SJSA1 (cell line): ENCODE measurements at regions not wholly inside any gene's neighbourhood (a gene's known extent, or its start where the extent isn't known, plus 50 kb on each side); places are given as distances from the start of the nearest gene placed in this dataset.

ENCODE experiments used
- DNase-seq, 2 experiments: peaks; one replicate each; pipeline ENCODE4 v3.0.0-alpha.2; 2015 to 2020; ENCODE audit warnings: low spot score in 2 of 2, low read depth in 1 of 2
- H3K27ac ChIP-seq: fragments of 250-450 bp; sonication (Bioruptor Pico); 2 replicates; pipeline ENCODE4 v1.5.1; 2020; ENCODE audit warnings: mild to moderate bottlenecking, moderate library complexity
- H3K27me3 ChIP-seq: fragments of 250-450 bp; sonication (Bioruptor Pico); replicated peaks from 2 replicates; pipeline ENCODE4 v1.5.1; 2020; ENCODE audit warnings: mild to moderate bottlenecking, moderate library complexity
- H3K36me3 ChIP-seq: fragments of 250-450 bp; sonication (Bioruptor Pico); 2 replicates; pipeline ENCODE4 v1.5.1; 2020; ENCODE audit warnings: mild to moderate bottlenecking
- H3K4me1 ChIP-seq: fragments of 250-450 bp; sonication (Bioruptor Pico); replicated peaks from 2 replicates; pipeline ENCODE4 v1.6.1; 2021; ENCODE audit warnings: mild to moderate bottlenecking
- H3K4me3 ChIP-seq: fragments of 250-450 bp; sonication (Bioruptor Pico); 2 replicates; pipeline ENCODE4 v1.5.1; 2020; ENCODE audit warnings: mild to moderate bottlenecking
- H3K9me3 ChIP-seq: fragments of 250-450 bp; sonication (Bioruptor Pico); replicated peaks from 2 replicates; pipeline ENCODE4 v1.5.1; 2020; ENCODE audit warnings: mild to moderate bottlenecking

DNA sequence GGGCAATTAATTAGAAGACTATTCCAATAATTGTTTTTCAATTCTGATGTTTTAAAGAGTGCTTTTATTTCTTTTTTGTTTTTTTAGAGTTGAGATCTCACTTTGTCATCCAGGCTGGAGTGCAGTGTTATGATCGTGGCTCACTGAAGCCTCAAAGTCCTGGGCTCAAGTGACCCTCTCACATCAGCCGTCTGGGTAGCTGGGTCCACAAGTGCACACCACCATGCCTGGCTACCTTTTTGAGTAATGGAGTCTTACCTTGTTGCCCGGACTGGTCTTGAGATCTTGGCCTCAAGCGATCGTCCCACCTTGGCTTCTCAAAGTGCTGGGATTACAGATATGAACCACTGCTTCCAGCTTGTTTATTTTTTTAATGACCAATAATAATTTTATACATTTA lies 207.8 kb downstream of the NDFIP2 start:
- Histone ChIP-seq H3K27me3 (no peaks in the 10 kb centered on the region), H3K4me1 (no peaks in the 10 kb centered on the region), H3K36me3 (no peaks in the 10 kb centered on the region), H3K4me3 (no peak overlapping the region), H3K27ac (no peak overlapping the region), H3K9me3 (no peaks in the 10 kb centered on the region)
- DNase-seq = no peak

GRCh38 chr13:79686441-79686840 lies 205.5 kb downstream of the NDFIP2 start:
- no peak for DNase-seq

DNA sequence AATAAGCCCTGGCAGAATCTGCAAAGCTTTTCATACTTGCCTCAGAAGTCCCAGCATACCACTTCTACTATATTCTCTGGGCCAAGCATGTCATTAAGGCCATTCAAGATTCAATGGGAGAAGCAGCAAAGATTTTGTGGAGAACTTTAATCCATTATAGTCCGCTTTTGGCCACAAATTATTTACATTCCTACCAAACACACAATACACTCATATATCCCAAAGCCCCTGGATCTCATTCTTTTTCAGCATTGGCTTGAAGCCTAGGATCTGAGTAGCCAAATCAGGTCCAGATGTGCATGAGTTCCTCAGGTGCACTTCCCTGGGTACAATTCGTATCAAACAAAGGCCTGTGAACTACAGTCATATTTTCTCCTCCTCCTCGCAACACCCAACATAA lies 203.4 kb downstream of the NDFIP2 start:
- H3K27me3 ChIP-seq = no peaks in the 10 kb centered on the region
- H3K27ac ChIP-seq = no peak overlapping the region
- DNase-seq = no peak
- no peak overlapping the region for H3K4me3 ChIP-seq
- no peaks in the 10 kb centered on the region for H3K4me1 ChIP-seq
- no peaks in the 10 kb centered on the region for H3K36me3 ChIP-seq
- no peaks in the 10 kb centered on the region for H3K9me3 ChIP-seq

More at GRCh38 chr13:79686441-79686840, 205.5 kb downstream of the NDFIP2 start:
- Histone ChIP-seq H3K27ac (no peak overlapping the region), H3K4me3 (no peak overlapping the region), H3K36me3 (no peaks in the 10 kb centered on the region), H3K4me1 (no peaks in the 10 kb centered on the region), H3K9me3 (no peaks in the 10 kb centered on the region), H3K27me3 (no peaks in the 10 kb centered on the region)

DNA sequence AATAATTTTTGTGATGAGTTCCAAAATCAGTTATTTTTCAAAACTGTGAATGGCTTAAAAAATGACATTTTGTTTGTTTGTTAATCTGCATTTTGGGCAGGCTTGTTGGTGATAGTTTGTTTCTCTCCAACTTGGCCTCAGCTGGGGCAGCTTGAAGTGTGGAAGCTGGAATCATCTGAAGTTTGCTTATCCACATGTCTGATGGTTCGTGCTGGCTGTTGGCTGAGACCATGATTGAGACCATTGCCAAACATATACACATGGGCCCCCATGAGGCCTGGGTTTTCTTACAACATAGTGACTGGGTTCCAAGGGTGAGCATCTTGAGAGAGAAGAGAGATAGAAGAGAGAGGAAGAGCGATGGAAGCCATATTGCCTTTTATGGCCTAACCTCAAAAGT lies 201.2 kb downstream of the NDFIP2 start:
- Histone ChIP-seq H3K4me1 (no peaks in the 10 kb centered on the region), H3K36me3 (no peaks in the 10 kb centered on the region), H3K4me3 (no peak overlapping the region), H3K27ac (no peak overlapping the region), H3K27me3 (no peaks in the 10 kb centered on the region), H3K9me3 (no peaks in the 10 kb centered on the region)
- no peak for DNase-seq

DNA sequence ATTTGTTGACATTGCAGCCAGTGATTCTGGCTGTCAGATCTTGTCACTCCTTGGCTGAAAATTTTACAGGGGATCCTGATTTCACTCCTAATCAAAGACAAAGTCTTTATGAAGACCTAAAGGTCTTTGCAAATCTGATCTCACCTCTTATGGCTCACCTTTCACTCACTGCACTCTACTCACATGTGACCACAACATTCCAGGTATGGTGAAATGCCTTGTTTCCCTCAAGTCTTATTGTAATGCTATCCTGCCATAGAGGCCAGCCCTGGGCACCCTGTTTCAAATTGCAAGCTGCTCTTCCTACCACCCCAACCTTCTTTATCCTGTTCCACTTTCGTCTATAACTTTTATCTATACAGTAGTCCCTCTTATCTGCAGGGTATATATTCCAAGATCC lies 200.1 kb downstream of the NDFIP2 start:
- H3K9me3 ChIP-seq = no peaks in the 10 kb centered on the region
- H3K36me3 ChIP-seq = no peaks in the 10 kb centered on the region
- no peak for DNase-seq
- H3K4me1 ChIP-seq = no peaks in the 10 kb centered on the region
- H3K4me3 ChIP-seq = no peak overlapping the region
- no peak overlapping the region for H3K27ac ChIP-seq
- no peaks in the 10 kb centered on the region for H3K27me3 ChIP-seq

GRCh38 chr13:79680485-79680884 lies 199.5 kb downstream of the NDFIP2 start:
- Histone ChIP-seq H3K36me3 (no peaks in the 10 kb centered on the region), H3K9me3 (no peaks in the 10 kb centered on the region), H3K27ac (no peak overlapping the region), H3K4me3 (no peak overlapping the region), H3K4me1 (no peaks in the 10 kb centered on the region), H3K27me3 (no peaks in the 10 kb centered on the region)
- no peak for DNase-seq

GRCh38 chr13:79679334-79679733 lies 198.4 kb downstream of the NDFIP2 start:
- no peaks in the 10 kb centered on the region for H3K27me3 ChIP-seq
- no peaks in the 10 kb centered on the region for H3K36me3 ChIP-seq
- H3K4me3 ChIP-seq = no peak overlapping the region
- H3K27ac ChIP-seq = no peak overlapping the region
- peak; percentile 76 to 87 for DNase-seq
- H3K4me1 ChIP-seq = no peaks in the 10 kb centered on the region
- no peaks in the 10 kb centered on the region for H3K9me3 ChIP-seq

- DNase-seq = no peak
- H3K4me3 ChIP-seq = no peak overlapping the region
Measured at GRCh38 chr13:79678100-79678499, 197.1 kb downstream of the NDFIP2 start.

DNA sequence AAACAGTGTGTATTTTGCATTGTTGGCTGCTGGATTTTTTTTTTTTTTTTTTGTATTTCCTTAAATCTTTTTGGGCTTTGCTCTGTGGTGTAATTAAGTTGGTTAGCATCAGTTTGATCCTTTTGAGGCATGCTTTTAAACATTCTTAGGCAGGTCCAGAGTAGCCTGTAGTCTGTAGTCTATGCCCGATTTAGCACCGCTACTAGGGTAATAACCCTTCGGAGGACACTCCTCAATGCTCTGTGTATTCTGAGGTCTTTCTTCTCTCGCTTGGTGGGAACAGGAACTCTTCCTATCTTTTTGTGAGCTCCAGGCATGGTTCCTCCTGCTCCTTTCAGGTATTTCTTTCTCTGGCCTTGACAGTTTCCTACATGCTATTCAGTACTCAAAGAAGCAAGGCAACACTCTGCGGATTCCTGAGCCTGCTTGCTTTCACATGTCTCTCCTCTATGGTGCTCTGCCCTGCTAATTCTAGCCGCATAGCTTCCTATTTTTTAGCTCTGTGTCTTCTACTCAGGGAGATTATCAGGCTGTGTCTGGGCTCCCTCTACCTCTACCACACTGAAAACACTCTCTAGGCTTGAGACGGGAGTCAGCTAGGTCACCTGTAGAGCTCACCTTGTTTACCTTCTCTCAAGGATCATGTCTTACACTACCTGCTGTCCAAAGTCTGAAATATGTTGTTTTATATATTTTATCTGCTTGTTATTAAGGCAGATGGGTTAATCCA lies 195.1 kb downstream of the NDFIP2 start:
- H3K4me1 ChIP-seq = no peaks in the 10 kb centered on the region
- H3K27ac ChIP-seq = no peak overlapping the region
- no peaks in the 10 kb centered on the region for H3K27me3 ChIP-seq
- no peak for DNase-seq
- H3K9me3 ChIP-seq = no peaks in the 10 kb centered on the region
- H3K4me3 ChIP-seq = no peak overlapping the region
- no peaks in the 10 kb centered on the region for H3K36me3 ChIP-seq

More at GRCh38 chr13:79678100-79678499, 197.1 kb downstream of the NDFIP2 start:
- Histone ChIP-seq H3K9me3 (no peaks in the 10 kb centered on the region), H3K27ac (no peak overlapping the region), H3K4me1 (no peaks in the 10 kb centered on the region), H3K36me3 (no peaks in the 10 kb centered on the region), H3K27me3 (no peaks in the 10 kb centered on the region)

DNA sequence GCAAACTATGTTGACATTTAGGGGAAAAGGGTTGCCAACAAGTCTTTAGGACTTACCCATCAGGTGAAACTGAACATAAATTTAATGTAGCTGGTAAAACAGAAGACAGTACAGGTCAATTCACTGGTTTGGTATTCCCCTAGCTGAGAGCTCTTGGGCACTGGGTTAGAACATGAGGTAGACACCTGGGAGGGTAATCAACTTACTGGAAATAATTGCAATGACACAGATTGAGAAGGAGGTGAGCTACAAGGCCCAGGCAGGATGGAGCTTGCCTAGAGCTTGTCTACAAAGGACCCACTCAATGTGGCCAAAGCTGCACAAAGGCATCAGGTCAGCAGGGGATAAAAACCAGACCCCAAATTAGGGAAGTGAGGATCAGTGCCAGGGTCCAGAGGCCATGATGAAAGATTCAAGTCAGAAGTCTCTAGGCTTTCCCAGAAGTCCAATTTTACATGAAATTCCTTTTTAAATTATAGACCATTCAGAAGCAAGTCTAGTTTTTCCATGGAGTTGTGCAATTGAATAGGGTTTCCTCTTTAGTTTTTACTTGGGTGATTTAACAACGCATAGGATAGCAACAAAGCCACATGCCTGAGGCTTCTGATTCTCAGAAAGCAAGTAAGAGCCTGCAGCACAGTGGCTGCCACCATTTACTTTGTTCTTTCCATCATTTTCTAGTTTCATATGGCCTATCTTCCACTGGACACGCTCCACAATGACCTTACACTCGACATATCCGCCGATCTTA lies 194.0 kb downstream of the NDFIP2 start:
- H3K27ac ChIP-seq = no peak overlapping the region
- no peak overlapping the region for H3K4me3 ChIP-seq
- no peaks in the 10 kb centered on the region for H3K27me3 ChIP-seq
- H3K36me3 ChIP-seq = no peaks in the 10 kb centered on the region
- no peaks in the 10 kb centered on the region for H3K4me1 ChIP-seq
- no peaks in the 10 kb centered on the region for H3K9me3 ChIP-seq
- no peak for DNase-seq

DNA sequence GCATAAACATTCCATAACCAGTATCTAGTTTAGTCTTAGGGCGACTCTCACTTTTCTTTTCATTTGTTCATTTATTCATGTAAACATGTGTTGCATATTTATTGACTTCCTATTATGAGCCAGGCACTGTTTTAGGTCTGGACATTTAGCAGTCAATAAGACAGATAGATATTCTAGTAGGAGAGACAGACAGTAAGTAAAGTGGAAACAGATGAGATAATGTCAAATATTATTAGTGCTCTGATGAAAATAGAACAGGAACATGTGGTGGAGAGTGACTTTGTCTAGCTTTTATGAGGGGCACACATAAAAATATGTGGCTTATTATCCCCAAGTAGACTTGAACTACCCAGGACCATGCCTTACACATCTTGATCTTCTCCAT lies 193.0 kb downstream of the NDFIP2 start:
- H3K4me3 ChIP-seq = no peak overlapping the region
- H3K27ac ChIP-seq = no peak overlapping the region
- H3K9me3 ChIP-seq = no peaks in the 10 kb centered on the region
- no peaks in the 10 kb centered on the region for H3K27me3 ChIP-seq
- no peaks in the 10 kb centered on the region for H3K36me3 ChIP-seq
- no peaks in the 10 kb centered on the region for H3K4me1 ChIP-seq
- DNase-seq = no peak

DNA sequence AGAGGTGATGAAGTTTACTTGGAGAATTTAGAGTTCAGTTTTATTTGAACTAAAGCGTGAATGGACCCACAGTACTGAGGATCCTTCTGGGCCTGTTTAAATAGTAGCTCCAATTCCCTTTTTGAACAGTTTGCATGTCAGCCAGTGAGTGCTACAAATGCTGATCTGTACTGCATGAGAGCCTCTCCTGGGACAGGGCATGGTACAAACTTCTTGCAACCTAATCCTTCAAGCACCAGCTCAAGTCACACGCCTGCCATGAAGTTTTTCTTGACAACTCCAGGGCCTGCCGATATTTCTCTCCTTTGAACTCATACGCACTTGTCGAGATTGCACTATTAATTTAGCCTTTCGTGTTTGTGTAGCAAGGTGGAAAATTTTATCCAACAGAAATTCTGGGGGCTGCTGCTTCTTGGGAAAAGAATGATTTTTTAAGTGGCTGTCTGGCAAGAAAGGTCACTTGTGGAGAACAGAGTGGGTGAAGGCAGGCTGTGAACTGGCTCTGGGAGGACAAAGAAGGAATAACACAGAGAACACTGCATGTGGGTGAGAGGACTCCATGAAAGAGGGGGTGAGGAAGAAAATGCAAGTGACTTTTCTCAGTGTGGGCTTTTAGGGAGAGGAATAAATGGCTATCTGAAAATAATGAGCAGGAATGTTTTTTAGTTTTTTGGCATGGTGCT lies 192.5 kb downstream of the NDFIP2 start:
- H3K27ac ChIP-seq = no peak overlapping the region
- H3K4me3 ChIP-seq = no peak overlapping the region
- no peaks in the 10 kb centered on the region for H3K27me3 ChIP-seq
- H3K4me1 ChIP-seq = no peaks in the 10 kb centered on the region
- no peaks in the 10 kb centered on the region for H3K9me3 ChIP-seq
- DNase-seq = no peak
- no peaks in the 10 kb centered on the region for H3K36me3 ChIP-seq

DNA sequence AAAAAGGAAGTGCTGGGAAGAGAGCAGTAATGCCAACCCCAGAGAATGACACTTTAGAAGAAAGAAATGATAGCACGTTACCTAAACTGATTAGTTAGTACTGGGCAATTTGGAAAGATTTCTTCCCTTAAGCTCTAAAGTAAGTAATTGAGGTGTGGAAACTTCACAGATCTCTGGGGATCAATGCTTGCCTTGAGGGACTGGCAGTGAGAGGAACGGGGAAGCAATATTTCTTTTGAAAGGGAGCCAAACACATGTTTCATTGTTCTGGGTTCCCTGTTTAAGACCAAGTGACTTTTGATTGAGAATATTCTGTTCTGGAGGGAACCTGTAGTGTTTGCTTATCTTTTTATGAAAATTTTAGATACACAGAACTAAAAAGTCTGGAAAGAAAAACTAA lies 190.5 kb downstream of the NDFIP2 start:
- no peak overlapping the region for H3K4me3 ChIP-seq
- no peaks in the 10 kb centered on the region for H3K36me3 ChIP-seq
- H3K4me1 ChIP-seq = no peaks in the 10 kb centered on the region
- no peaks in the 10 kb centered on the region for H3K27me3 ChIP-seq
- no peak overlapping the region for H3K27ac ChIP-seq
- DNase-seq = no peak
- H3K9me3 ChIP-seq = no peaks in the 10 kb centered on the region

DNA sequence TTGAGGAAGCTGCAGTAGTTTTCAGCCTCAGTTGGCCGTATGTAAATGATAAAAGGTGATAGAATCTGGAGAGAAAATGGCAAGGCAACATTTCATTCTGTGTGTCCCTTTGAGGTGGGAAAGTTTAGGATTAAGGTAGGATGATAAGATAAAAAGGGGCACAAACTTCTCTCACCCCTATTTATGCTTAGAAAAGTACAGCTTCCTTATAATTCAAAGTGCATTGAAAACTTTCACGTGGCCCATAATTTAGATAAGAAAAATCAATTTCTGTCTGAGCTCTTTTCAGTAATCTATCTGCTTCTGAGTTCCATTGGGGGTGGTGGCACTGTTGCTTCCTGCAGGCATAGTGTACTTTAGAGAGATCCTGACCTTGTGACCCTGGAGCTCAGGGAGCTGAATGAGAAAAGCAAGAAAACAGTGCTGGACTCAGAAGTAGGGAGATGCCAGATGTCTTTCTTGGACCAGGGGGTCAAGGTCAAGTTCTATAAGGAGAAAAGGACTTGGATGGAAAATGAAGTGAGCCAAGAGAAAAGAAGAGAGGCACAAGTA lies 187.3 kb downstream of the NDFIP2 start:
- no peaks in the 10 kb centered on the region for H3K4me1 ChIP-seq
- no peaks in the 10 kb centered on the region for H3K36me3 ChIP-seq
- no peaks in the 10 kb centered on the region for H3K27me3 ChIP-seq
- H3K27ac ChIP-seq = no peak overlapping the region
- H3K4me3 ChIP-seq = no peak overlapping the region
- no peaks in the 10 kb centered on the region for H3K9me3 ChIP-seq
- no peak for DNase-seq
